NCI-H2196 treated with DMSO at 0.1 percent for 48 hours (cell line): ENCODE measurements at regions not wholly inside any gene's neighbourhood (a gene's known extent, or its start where the extent isn't known, plus 50 kb on each side); places are given as distances from the start of the nearest gene placed in this dataset.

Source experiments
- DNase-seq: peaks from one replicate; lab custom pipeline; 2025; ENCODE audit not compliant: unreplicated experiment; lab: John Stamatoyannopoulos, UW

- DNase-seq, result no peak
These were observed 396.2 kb upstream of the IRX4 start for GRCh38 chr5:2278825-2279456.

- no peak for DNase-seq
These were observed 395.2 kb upstream of the IRX4 start for GRCh38 chr5:2277886-2278285.

GRCh38 chr5:2276101-2276500 is 393.4 kb upstream of the IRX4 start:
- DNase-seq, result no peak

GRCh38 chr5:2272755-2273154 is 390.0 kb upstream of the IRX4 start:
- no peak for DNase-seq

- DNase-seq, result no peak
These were observed 389.3 kb upstream of the IRX4 start for GRCh38 chr5:2272039-2272438.

- no peak for DNase-seq
These were observed 388.6 kb upstream of the IRX4 start for GRCh38 chr5:2271316-2271715.

- DNase-seq, result no peak
These were observed 387.7 kb upstream of the IRX4 start for GRCh38 chr5:2270467-2270866.

GRCh38 chr5:2269656-2270055 is 386.9 kb upstream of the IRX4 start:
- no peak for DNase-seq

- no peak for DNase-seq
These were observed 385.3 kb upstream of the IRX4 start for GRCh38 chr5:2267991-2268390.

- no peak for DNase-seq
These were observed 384.0 kb upstream of the IRX4 start for GRCh38 chr5:2266641-2267240.

GRCh38 chr5:2265341-2265740 is 382.6 kb upstream of the IRX4 start:
- DNase-seq, result no peak

- DNase-seq, result no peak
These were observed 381.0 kb upstream of the IRX4 start for GRCh38 chr5:2263763-2264162.

- no peak for DNase-seq
These were observed 379.9 kb upstream of the IRX4 start for GRCh38 chr5:2262620-2263019.

- no peak for DNase-seq
These were observed 378.4 kb upstream of the IRX4 start for GRCh38 chr5:2261004-2261703.

- DNase-seq, result no peak
These were observed 377.7 kb upstream of the IRX4 start for GRCh38 chr5:2260211-2261003.

- DNase-seq, result no peak
These were observed 376.9 kb upstream of the IRX4 start for GRCh38 chr5:2259494-2260107.

GRCh38 chr5:2258861-2259260 is 376.1 kb upstream of the IRX4 start:
- no peak for DNase-seq

GRCh38 chr5:2257326-2258244 is 374.9 kb upstream of the IRX4 start:
- DNase-seq, result no peak

GRCh38 chr5:2256691-2257280 is 374.1 kb upstream of the IRX4 start:
- no peak for DNase-seq
